Peyer's patch (tissue), 4 donors: ENCODE measurements at regions not wholly inside any gene's neighbourhood (a gene's known extent, or its start where the extent isn't known, plus 50 kb on each side); places are given as distances from the start of the nearest gene placed in this dataset.
"Not testable (repeated sequence)": the region's sequence is repeated elsewhere in the genome, so short reads cannot be mapped to it uniquely, and the experiment has no call there.

ENCODE experiments used
- CTCF ChIP-seq, 6 experiments: fragments of 450-650 bp in 4 of 6; fragments of 200-600 bp in 2 of 6; sonication (generic) in 1 of 6; IDR thresholded peaks; one replicate each; pipeline ENCODE4 v1.5.1; 2017 to 2019; ENCODE audit warnings: antibody characterized with exemption in 6 of 6, mild to moderate bottlenecking in 3 of 6, moderate library complexity in 1 of 6
- POLR2A ChIP-seq, 2 donors: fragments of 450-650 bp; IDR thresholded peaks; one replicate each; pipeline ENCODE4 v1.5.1; 2017; ENCODE audit warnings: antibody characterized with exemption in 2 of 2, mild to moderate bottlenecking in 2 of 2, moderate library complexity in 2 of 2

GRCh38 chr4:101606989-101607388 lies 183.5 kb upstream of the BANK1 start:
- not testable (repeated sequence) for TF ChIP-seq CTCF, POLR2A (IDR thresholded peaks at IDR 0.05)
